Right lobe of liver (tissue), 4 donors: ENCODE measurements at regions not wholly inside any gene's neighbourhood (a gene's known extent, or its start where the extent isn't known, plus 50 kb on each side); places are given as distances from the start of the nearest gene placed in this dataset.

Source experiments
- POLR2A ChIP-seq: fragments of 450-650 bp; IDR thresholded peaks from one replicate; pipeline ENCODE4 v1.6.1; 2017; ENCODE audit warnings: antibody characterized with exemption, mild to moderate bottlenecking
- TF ChIP-seq, protein P1 (sequence below), 4 donors: fragments of 200-600 bp in 3 of 4; fragments of 450-650 bp in 1 of 4; IDR thresholded peaks; one replicate each; pipeline versions ENCODE4 v1.5.1 to v1.8.0; 2016 to 2022; ENCODE audit warnings: antibody characterized with exemption in 4 of 4, mild to moderate bottlenecking in 2 of 4
- donor health status: DM: no; HTN: no; CAD: no.
- donor health status: DM: no; HTN: no; CAD: no.
- donor health status: DM: no; HTN: yes; CAD: no.

DNA sequence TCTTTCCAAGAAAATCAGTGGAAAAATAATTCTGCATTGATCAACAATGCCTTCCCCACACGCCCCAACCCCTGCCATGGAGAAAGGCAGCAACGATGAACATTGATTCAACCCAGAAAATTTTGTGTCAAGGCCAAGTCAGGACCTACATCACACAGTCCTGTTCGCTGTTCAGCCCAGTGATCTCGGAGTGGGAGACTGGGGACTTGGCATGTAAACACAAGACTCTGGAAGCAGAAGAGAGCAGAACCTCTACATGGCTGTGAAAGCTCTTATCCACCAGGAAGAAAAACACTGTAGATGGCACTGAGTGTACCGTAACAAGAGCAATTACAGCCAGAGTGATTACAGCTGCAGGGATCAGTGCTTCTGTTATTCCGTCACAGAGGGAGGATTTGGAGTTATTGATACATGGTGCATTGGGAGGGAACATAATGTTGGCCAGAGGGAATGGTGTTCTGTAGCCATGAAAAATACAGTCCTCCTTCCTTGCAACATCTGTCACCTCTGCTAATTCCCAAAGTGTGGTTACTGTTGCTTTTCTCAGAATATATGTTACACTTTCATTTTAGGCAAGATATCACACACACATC lies 136.6 kb downstream of the IQUB start:
- TF ChIP-seq, protein P1, sequence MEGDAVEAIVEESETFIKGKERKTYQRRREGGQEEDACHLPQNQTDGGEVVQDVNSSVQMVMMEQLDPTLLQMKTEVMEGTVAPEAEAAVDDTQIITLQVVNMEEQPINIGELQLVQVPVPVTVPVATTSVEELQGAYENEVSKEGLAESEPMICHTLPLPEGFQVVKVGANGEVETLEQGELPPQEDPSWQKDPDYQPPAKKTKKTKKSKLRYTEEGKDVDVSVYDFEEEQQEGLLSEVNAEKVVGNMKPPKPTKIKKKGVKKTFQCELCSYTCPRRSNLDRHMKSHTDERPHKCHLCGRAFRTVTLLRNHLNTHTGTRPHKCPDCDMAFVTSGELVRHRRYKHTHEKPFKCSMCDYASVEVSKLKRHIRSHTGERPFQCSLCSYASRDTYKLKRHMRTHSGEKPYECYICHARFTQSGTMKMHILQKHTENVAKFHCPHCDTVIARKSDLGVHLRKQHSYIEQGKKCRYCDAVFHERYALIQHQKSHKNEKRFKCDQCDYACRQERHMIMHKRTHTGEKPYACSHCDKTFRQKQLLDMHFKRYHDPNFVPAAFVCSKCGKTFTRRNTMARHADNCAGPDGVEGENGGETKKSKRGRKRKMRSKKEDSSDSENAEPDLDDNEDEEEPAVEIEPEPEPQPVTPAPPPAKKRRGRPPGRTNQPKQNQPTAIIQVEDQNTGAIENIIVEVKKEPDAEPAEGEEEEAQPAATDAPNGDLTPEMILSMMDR (IDR thresholded peaks at IDR 0.05): no peak
- no peak for TF ChIP-seq POLR2A
